ENCODE measurements at regions not wholly inside any gene's neighbourhood (a gene's known extent, or its start where the extent isn't known, plus 50 kb on each side); places are given as distances from the start of the nearest gene placed in this dataset.

DNA sequence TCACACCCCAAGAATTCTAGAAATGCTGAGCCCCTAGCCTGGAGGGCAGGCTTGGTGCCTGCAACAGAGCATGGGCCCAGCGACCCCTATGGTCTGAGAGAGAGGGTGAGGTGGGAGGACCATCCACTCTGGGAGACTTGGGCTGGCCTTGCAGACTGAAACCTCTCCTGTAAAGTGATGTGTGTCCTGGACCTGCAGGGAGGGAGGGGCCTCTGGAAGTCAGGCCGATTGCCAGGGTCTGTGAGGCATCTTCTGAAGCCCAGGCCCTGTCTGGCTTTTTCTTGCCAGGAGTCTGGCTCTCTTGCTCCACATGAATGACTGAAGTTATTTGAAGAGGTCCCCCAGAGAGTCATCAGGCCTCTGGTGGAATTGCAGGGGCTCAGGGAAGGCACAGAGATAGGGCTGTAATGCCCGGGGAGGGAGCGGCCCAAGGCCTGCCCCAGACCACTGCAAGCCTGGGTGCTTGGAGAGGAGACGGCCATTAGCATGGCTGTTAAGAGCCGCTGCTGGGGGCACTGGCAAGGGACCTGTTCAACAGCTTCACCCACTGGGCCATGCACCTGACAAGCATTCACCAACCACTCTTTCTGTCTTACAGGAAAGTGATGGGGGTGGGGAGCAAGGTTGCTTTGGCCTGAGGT, 56.0 kb upstream of the CHRNA7 start:
- no peaks in the 10 kb centered on the region for H3K9me3 ChIP-seq (ENCODE audit: control insufficient read depth, insufficient read depth, low read depth, low read length)
- CTCF ChIA-PET = interaction anchor here (0.6 to 2.0 kb wide), 16 partner anchors 8 to 779 kb away, joined by 3 to 12 read pairs (median 4); no protein-coding TSS in a partner anchor
- POLR2A ChIA-PET = no interaction called here
- no peak overlapping the region for H3K4me3 ChIP-seq (ENCODE audit: low read depth, low read length)
- no peak overlapping the region for H3K27ac ChIP-seq (ENCODE audit: extremely low read depth, low read depth, low read length)
- H3K4me1 ChIP-seq (ENCODE audit: control insufficient read depth, insufficient read depth, low read length) = no peaks in the 10 kb centered on the region
- TF ChIP-seq SETDB1 (IDR thresholded peaks at IDR 0.05; ENCODE audit: insufficient read length, low read length) (no peak), ZNF148 (tag by site-specific recombination; IDR thresholded peaks at IDR 0.05; ENCODE audit: borderline replicate concordance) (no peak), YY2 (tag by site-specific recombination; IDR thresholded peaks at IDR 0.05) (no peak), ZNF2 (tag by site-specific recombination; IDR thresholded peaks at IDR 0.05) (no peak), ZNF785 (tag by site-specific recombination; IDR thresholded peaks at IDR 0.05) (no peak), BCL11A (tag by site-specific recombination; IDR thresholded peaks at IDR 0.05; ENCODE audit: low read depth) (no peak), YY1 (tag by site-specific recombination; IDR thresholded peaks at IDR 0.05) (no peak)
- no peaks in the 10 kb centered on the region for H3K36me3 ChIP-seq (ENCODE audit: control insufficient read depth in 2 of 2, insufficient read depth in 1 of 2, low read length in 2 of 2)

DNA sequence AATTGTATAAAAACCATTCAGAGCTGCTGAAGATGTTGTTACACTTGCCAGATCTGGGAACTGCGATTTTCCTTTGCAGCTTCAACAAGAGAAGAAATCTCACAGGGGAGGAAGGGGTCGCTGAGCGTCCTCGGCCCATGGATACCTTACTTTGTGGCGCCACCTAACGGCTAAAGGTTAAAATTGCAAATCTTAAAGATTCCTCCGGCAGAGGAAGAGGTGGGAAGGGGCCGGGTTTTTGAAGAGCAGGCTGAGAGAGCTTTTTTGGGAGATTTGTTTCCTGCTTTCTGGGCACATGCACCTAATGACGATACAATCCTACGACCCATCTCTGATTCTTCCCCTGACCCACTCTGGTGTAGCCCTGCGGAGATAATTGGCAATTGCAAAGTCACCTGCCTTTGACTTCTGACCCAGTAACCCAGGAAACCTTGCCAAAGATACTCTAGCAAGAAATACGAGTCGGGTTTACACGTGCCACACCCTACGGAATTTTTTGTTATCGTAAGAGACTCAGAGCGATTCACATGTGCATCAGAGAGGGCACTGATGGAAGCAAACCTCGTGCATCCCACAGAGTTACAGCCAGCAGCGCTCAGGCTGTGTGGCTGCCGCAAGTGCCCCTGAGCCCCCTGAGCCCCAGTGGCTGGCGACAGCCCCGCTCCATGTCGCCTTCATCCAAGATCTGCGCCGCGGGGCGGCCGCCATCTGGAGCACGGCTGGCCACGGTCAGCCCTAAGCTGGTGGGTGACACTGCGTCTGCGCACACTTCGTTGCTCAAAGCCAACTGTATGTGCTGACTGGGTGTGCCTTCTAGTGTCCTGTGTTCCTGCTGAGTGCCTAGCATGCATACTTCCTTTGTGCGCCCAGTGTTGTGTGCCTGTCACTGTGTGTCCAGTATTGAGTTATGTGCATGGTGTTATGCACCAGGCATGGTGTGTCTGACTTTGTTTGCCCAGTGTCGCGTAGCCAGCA, 55.2 kb upstream of the CHRNA7 start:
- Histone ChIP-seq H3K4me1 (ENCODE audit: control insufficient read depth, insufficient read depth, low read length) (no peaks in the 10 kb centered on the region), H3K27ac (ENCODE audit: extremely low read depth, low read depth, low read length) (no peak overlapping the region; the same call in 1 of the 2 replicates)
- POLR2A ChIA-PET = interaction anchor here (1.3 kb wide), 1 partner anchor 55 kb away, joined by 3 read pairs; the partner anchor contains the start of gene CHRNA7

More for the DNA sequence above, 55.2 kb upstream of the CHRNA7 start:
- H3K4me3 ChIP-seq (ENCODE audit: low read depth, low read length) = peak overlapping the region; percentile 22
- TF ChIP-seq, protein P1, sequence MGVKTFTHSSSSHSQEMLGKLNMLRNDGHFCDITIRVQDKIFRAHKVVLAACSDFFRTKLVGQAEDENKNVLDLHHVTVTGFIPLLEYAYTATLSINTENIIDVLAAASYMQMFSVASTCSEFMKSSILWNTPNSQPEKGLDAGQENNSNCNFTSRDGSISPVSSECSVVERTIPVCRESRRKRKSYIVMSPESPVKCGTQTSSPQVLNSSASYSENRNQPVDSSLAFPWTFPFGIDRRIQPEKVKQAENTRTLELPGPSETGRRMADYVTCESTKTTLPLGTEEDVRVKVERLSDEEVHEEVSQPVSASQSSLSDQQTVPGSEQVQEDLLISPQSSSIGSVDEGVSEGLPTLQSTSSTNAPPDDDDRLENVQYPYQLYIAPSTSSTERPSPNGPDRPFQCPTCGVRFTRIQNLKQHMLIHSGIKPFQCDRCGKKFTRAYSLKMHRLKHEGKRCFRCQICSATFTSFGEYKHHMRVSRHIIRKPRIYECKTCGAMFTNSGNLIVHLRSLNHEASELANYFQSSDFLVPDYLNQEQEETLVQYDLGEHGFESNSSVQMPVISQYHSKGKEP (tag by site-specific recombination; IDR thresholded peaks at IDR 0.05) = no peak
- TF ChIP-seq ZEB2 (tag by site-specific recombination; IDR thresholded peaks at IDR 0.05) (peak; percentile 32; the same call in 1 of the 2 replicates), ZNF513 (tag by site-specific recombination; IDR thresholded peaks at IDR 0.05) (peak; percentile 24; the same call in 1 of the 2 replicates), MYNN (tag by site-specific recombination; IDR thresholded peaks at IDR 0.05; ENCODE audit: borderline replicate concordance) (no peak), ZNF37A (tag by site-specific recombination; IDR thresholded peaks at IDR 0.05) (no peak), TRIM28 (IDR thresholded peaks at IDR 0.05; ENCODE audit: borderline replicate concordance, low read length) (no peak), ZXDB (tag by site-specific recombination; IDR thresholded peaks at IDR 0.05) (0 out of 2 replicates have a peak, but pooled peaks have one; percentile 14), ZNF292 (tag by site-specific recombination; IDR thresholded peaks at IDR 0.05; ENCODE audit: borderline replicate concordance, low read depth) (no peak), ZBTB17 (tag by site-specific recombination; IDR thresholded peaks at IDR 0.05) (0 out of 2 replicates have a peak, but pooled peaks have one; percentile 12), ZIC2 (tag by site-specific recombination; IDR thresholded peaks at IDR 0.05) (peak; percentile 37), ZNF654 (tag by site-specific recombination; IDR thresholded peaks at IDR 0.05; ENCODE audit: low read depth) (peak; percentile 93), ZBTB20 (tag by site-specific recombination; IDR thresholded peaks at IDR 0.05) (peak; percentile 25; the same call in 1 of the 2 replicates), CTCF (tag by site-specific recombination; IDR thresholded peaks at IDR 0.05) (0 out of 2 replicates have a peak, but pooled peaks have one; percentile 41), ZNF335 (tag by site-specific recombination; conservative IDR thresholded peaks at IDR 0.05) (peak; percentile 61)
- H3K9me3 ChIP-seq (ENCODE audit: control insufficient read depth, insufficient read depth, low read depth, low read length) = no peaks in the 10 kb centered on the region
- CTCF ChIA-PET = interaction anchor here (0.6 to 2.1 kb wide), 18 partner anchors 8 to 485 kb away, joined by 3 to 12 read pairs (median 4); no protein-coding TSS in a partner anchor
- no peaks in the 10 kb centered on the region for H3K36me3 ChIP-seq (ENCODE audit: control insufficient read depth in 2 of 2, insufficient read depth in 1 of 2, low read length in 2 of 2)

Measured in HEK293 (cell line).